ENCODE measurements at regions not wholly inside any gene's neighbourhood (a gene's known extent, or its start where the extent isn't known, plus 50 kb on each side); places are given as distances from the start of the nearest gene placed in this dataset.

DNA sequence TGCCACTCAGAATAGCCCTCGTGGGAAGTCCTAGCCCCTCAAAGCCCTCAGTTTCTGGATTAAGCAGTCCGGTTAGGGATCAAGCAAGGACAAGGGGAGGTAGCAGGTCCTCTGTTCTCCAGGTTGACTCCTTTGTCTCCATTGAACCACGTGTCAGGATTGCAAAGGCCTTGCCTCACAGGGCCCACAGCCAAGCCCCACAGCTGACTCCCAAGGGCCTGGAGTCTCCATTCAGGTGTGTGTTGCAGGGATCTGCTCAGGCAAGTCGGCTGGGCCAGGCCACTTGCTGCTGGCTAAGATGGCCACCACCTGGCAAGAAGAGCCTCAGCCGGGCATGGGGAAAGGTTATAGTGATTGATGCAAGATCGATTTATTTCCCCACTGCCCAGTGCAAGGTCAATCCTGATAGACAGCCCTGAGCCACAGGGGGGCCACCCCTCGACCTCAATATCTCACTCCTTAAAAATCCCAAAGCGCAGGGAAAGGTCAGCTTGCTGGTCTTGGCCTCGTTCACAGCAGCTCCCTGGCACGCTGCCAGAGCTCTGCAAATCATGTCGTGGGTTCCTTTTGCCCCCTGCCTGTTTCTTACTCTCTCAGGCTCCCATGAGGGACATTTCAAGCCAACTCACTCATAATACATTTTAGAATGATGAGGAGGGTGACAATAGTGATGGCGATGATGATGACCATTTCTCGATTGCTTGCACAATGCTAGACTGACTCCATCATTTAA, 75.9 kb downstream of the EDN3 start:
- DNase-seq (ENCODE audit: low read depth), result no peak

DNA sequence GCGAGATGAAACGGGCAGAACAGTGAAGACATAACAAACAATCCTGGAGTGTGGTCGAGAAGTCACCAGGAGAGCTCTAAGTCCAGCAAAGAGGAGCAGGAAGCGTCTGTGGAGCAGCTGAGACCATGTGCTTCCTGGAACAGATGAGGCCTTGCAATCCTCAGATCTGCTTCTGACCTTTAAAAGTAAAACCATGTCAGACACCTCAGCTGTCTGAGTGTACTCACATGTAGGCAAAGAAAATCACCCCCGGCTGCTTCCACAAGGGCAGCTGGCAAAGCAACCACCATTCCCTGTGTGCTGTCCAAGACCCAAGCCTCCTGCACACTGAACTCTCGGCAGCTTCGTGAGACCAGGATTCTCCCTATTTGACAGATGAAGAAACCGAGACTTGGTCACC, 76.6 kb downstream of the EDN3 start:
- DNase-seq (ENCODE audit: low read depth), result no peak

DNA sequence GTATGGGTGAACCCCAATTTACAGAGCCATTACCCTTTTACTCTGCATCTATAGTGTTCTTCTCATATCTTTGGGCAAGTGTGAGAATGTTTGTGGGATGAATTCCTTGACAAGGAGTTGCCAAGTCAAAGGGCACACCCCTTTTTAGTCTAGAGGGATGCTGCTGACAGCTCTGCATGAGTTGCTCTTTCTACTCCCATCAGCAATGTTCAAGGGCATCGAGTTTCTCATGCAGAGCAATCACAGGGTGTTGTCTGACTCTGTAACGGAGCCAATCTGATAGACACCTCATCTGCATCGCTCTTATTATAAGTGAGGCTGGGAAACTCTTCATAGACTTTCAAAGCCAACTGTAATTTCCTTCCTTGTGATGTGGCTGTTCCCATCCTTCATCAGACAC, 77.4 kb downstream of the EDN3 start:
- DNase-seq (ENCODE audit: low read depth), result no peak

DNA sequence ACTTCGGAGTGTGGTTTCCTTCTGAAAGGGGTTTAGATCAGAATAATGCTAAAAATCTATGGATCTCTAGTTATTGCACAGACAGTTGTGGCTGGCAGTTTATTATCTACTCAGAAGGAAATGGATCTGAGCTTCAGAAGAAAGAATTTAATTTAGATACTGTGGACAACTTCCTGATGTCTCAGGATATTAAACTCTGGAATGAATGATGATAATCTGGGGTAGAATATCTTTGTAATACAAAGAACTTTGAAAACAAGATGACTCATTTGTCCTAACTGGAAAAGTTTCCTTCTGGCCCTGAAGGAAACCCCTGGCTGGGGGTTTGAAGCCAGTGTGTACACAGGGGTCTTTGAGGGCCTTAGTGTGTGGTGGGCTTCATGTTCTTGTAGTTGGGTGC, 78.0 kb downstream of the EDN3 start:
- no peak for DNase-seq (ENCODE audit: low read depth)

DNA sequence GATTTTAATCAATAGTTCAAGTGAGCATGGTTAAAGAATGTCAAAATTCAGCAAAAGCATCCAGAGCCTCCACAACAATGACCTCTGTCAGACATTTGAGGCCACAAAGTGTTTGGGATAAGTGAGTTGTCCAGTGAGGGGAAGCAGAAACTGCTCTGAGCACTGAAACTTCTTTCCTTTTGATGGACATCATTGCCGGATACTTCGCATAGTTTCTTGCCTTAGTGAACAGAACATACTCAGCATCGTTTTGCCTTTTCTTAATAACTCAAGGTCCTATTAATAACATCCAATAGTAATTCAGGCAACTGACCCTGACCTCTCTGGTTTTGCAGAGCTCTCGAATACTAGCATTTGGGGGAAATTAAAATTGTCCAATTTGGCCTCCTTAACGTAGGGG, 78.6 kb downstream of the EDN3 start:
- DNase-seq (ENCODE audit: low read depth), result no peak

DNA sequence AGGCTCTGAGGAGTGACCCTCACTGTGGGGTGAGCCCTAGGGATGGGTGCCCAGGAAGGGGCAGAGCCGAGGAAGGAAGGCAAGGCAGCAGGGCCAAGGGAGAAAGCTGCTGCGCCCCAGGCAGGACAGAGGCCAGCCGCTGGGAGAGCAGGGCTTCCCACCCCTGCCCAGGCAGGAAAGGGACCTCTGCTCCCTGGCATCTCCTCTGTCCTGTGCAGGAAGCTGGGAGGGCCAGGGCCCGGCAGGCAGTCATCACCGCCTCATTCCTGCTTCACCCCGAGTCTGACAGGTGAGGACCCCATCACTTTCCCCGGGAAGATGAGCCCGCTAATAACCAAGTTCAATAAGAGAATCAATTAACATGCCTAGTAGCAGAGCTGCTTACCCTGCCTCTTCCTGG, 81.3 kb downstream of the EDN3 start:
- no peak for DNase-seq (ENCODE audit: low read depth)

DNA sequence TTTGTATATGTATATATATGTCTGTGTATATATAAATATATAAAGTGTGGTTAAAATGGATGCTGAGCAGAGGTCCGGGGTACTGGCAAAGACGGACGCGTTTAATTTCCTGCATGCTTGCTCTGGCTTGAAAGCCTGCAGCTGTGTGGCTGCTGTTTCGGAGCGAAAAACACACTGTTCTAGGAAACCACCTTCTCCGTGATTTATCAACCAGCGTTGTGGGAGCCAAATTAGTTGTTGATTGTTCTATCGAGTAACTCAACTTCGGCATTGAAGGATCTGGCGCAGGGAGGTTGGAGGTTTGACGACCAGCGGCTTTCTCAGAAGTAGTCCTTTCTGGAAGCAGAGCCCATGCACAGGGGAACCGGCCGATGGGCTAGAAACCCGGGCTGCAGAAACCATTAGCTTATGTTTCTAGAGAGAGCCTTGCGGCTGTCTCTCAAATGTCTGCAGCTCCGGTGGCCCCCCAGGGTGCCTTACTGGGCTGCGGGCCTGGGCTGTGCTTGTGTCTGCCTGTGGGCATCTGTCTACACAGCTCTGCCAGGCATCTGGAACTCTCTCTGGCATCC, 81.8 kb downstream of the EDN3 start:
- DNase-seq (ENCODE audit: low read depth), result no peak

DNA sequence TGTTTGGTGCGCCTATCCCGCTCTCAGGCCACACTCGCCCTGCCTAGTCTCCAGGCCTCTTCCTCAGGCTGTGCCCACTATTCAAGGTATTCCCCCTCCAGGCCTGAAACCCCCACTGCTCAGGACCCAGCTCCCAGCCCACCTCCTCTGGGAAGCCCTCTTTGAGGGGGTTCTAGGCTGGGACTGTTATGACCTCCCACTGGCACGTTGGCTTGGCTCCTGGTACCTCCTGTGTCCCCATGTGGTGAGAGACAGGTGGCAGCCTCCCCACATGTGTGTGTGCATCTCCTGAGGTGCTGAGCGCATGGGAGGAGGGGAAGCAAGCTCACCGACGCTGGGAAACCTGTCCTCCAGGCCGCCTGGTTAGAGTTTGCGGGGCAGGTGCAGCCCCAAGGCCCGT, 82.5 kb downstream of the EDN3 start:
- no peak for DNase-seq (ENCODE audit: low read depth)

DNA sequence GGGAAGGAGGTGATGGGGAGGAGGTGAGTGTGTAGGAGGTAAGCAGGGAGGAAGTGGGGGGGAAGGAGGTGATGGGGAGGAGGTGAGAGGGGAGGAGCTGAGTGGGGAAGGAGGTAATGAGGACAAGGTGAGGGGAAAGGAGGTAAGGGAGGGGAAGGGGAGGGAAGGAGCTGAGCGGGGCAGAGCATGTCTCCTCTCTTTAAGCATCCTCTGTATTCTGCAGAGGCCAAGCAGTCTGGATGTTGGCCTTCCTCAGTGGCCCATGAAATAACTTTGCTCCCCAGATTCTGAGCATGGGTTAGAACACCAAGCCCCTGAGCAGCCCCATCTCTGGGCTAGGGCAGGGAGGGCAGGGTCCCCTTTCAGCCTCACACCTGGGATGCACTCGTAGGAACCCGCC, 84.6 kb downstream of the EDN3 start:
- DNase-seq (ENCODE audit: low read depth), result no peak

DNA sequence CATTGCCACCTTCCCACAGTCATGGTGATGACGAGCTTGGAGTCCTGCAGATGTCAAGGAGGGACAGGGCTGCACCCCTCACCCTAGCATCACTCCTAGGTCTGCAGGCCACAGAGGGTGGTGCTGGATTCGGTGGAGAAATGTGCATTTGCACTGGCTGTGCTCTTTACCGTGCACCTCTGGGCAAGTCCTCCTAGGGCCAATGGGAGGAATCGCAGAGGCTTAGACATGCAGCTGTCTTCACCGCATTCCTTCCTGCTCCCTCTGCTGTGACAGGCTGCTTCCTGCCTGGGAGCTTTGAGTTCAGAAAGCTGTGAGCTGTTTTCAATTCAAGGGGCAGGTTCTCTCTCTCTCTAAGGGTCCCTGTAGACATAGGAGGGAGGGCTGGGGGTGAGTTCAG, 85.1 kb downstream of the EDN3 start:
- no peak for DNase-seq (ENCODE audit: low read depth)

DNA sequence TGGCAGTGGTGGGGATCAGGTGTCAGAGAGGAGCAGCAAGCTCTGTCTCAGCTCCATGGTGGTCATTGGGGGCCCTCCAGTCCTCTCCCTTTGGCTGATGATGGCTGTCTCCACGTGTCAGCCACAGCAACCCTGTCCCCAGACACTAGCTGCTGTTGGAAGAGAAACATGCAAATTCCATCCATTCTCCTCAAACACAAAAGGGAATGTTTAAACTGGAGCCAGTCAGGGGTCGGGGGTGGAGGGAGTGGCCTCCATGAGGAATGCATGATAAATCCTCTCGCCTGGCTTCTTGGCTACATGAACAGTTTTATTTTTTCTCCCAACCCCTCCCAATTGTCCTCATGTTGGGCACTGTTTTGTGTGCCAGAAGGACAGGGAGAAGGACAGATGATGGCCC, 86.4 kb downstream of the EDN3 start:
- no peak for DNase-seq (ENCODE audit: low read depth)

DNA sequence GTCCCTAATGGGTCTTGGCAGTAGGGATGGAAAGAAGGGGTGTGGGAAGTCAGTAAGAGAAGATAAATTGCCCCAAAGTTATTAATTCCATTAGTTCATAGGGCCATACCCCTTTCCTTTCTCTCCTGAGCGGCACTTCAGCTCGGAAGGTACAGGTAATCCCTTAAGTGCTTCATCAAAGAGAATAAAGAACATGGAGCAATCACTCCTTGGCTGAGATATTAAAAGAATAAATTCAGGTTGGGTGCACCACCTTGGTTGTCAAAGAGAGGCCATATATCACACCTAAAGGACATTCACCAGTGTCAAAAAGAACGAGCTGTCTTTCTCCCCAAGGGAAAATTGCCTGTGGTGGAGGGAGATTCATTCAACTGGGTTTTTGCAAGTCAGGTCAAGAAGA, 87.5 kb downstream of the EDN3 start:
- no peak for DNase-seq (ENCODE audit: low read depth)

DNA sequence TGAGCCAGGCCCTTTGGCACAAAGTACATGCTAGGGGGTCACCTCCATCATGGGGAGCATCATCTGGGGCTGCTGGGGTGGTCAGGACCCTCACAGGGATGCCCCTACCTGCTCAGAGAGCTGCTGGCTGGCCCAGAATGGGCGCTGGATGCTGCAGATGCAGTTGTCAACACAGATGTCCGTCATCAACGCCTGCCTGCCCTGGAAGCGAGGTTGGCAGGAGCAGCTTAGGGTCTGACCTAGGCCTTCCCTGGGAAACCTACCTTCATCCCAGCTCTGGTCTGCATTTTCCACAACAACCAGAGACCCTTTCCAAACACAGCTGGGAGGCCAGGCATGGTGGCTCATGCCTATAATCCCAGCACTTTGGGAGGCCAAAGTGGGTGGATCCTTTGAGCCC, 88.0 kb downstream of the EDN3 start:
- DNase-seq (ENCODE audit: low read depth), result no peak

DNA sequence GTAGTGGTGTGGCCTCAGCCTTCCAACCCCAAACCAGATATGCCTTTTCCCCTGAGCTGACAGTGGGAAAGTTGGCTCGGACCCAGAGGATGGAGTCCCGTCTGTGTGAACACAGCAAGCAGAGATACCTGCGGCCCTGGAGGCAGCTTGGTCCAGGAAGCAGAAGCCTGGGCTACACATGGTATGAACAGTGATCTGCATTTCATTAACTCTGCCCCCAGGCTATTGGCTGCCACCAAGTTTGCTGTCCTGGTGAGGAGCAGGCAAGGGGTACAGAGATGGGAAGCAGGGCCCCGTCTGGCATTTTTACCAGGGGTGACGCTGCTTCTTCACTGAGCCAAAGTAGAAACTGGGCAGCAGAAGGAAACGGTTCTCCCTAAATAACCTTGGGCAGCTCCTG, 90.0 kb downstream of the EDN3 start:
- DNase-seq (ENCODE audit: low read depth), result no peak

DNA sequence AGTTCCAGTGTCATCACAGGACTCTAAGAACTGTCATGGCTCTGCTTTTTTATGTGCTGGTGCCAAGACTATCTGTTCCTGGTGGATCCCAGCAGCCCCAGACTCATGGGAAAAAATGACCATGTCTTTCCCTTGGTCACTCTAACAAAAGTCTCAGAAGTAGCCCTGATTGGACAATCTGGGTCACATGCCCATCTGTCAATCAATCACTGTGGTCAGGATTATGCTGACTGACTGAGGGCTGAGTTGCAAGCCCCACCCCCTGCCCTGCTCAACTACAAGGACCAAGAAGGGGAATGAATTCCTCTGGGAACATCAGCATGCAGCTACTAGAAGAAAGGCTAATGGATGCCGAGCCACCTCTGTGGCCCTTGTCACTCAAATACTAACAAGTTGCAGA, 91.6 kb downstream of the EDN3 start:
- DNase-seq (ENCODE audit: low read depth), result no peak

DNA sequence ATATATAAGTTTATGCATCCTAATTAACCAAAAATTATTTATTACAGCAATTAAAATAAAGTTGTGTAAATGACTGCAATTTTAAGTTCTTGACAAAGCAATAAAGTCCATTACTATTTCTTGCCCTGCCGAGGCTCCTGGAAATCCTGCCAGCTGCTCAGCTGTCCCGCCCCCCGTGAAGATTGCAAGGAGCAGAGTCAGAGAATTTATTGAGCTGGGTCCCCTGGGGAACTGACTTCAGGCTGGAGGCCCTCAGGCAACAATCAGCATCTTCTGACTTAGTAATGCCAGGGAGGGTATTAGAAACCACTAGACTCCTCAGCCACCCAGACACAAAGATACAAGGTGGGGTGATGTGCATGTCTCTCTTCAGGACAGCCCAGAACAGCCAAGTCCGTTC, 92.3 kb downstream of the EDN3 start:
- no peak for DNase-seq (ENCODE audit: low read depth)

DNA sequence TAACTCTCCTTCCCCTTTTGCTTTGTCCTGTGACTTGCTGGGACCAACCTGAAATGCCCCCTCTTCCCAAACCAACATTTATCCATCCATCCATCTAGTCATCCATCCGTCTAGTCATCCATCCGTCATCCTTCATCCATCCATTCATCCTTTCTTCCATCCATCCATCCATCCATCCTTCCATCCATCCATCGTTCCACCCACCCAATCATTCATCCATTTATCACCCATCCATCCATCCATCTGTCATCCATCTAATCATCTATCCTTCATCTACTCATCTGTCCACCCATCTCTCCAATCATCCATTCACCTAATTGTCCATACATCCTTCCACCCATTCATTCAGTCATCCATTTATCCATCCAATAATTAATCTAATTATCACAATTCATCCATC, 92.7 kb downstream of the EDN3 start:
- DNase-seq (ENCODE audit: low read depth), result no peak

DNA sequence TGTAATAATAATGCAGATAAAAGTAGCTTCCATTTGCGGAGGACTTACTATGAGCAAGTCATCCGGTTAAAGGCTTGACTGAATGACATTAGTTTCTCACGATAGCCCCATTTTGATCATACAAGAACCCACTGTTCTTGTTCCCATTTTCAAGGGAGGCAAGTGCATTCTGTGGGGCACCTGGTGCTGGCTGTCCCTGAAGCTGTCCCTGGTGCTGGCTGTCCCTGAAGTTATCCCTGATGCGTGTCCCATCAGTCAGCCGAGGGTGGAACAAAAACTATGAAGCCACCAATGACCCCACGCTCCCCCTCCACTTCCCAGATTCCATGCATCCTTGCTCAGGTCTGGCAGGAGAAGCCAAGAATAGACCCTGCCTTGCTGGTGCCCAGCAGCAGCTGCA, 95.3 kb downstream of the EDN3 start:
- DNase-seq (ENCODE audit: low read depth), result no peak

DNA sequence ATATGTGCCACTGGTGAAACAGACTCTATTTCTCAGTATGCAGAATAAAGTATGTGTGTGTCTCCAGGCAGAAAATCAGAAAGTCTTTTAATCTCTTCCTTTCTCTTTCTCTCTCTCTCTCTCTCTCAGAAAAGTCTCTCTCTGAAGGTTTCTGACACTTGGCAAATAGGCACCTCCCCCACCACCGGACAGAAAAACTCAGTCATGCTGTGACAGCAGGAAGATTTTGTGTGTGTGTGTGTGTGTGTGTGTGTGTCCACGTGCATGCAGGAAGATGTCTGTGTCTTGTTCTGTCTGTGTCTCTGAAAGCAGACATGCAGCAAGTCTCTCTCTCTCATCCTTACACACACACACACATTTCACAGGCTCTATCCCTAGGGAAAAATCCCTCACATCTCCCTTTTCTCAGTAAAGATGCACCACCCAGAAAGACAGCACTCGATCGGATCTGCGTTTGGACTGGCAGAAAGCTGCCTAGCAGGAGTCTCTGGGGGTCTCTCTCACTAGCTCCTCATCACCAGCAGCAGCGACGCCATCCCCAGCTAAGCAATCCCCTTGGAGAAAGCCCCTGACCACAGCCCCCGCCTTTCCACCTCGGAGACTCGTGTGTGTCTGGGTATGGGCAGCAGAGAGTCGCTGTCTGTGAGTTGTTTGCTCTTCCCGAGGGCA, 98.3 kb downstream of the EDN3 start:
- DNase-seq (ENCODE audit: low read depth), result no peak

DNA sequence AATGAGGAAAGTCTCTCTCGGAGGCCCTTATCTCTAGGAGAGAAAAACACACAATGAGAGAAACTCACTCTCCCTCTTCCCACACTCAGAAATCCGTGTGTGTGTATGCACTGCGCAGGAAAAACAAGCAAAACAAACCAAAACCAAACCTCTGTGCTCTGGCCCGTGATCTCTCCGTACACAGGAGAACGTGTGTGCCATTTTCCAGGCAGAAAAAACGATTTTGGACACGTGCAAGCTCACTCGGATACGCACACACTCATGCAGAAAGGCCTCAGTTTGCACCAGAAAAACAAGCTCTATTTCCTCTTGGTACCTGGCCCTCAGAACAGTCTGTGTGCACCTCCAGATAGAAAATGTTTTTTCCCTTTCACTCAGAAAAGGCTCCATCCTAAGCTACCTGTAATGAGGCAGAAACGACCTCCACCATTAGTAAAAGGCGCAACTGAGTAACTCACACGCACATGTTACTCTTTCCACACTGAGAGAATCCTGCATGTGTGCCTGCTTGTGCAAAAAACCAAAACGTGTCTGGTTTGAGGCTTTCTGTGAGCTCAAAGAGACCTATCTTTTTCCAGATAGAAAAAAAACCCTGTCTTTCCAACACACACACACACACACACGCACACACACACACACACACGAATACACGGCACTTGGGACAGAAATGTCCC, 99.2 kb downstream of the EDN3 start:
- no peak for DNase-seq (ENCODE audit: low read depth)

DNA sequence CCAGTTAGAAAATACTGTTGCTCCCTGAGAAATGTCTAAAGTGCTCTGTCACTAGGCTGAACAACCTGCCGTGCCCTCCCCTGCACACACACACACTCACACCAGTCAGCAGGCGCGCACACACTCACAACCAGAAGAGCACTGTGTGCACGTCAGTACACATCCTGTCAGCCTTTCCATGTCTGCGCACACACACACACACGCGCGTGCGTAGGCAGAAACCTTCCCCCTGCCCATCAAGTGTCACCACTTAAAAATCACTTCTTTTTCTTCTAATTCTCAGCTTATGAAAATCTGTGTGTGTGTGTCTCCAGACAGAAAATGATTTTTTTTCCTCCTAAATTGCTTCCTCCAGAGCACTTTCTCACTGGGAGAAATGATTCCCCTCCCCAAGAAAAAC, 100.3 kb downstream of the EDN3 start:
- no peak for DNase-seq (ENCODE audit: low read depth)

DNA sequence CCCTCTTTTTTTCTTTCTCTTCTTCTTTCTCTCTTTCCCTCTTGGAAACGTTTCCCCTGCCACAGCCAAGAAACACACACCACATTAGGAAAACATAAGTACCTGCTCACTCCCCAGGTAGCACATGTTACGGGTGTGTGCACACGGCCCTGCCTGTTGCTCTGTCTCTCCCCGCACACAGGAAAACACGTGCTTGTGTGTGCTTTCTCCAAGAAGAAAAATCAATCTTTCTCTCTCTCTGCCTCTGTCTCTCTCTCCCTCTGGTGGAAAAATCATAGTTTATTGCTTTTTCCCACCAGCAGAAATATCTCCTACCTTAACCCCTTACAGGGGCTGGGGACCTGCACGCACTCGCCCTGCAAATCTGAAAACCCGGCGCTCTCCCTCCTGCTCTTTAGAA, 102.3 kb downstream of the EDN3 start:
- DNase-seq (ENCODE audit: low read depth), result no peak

DNA sequence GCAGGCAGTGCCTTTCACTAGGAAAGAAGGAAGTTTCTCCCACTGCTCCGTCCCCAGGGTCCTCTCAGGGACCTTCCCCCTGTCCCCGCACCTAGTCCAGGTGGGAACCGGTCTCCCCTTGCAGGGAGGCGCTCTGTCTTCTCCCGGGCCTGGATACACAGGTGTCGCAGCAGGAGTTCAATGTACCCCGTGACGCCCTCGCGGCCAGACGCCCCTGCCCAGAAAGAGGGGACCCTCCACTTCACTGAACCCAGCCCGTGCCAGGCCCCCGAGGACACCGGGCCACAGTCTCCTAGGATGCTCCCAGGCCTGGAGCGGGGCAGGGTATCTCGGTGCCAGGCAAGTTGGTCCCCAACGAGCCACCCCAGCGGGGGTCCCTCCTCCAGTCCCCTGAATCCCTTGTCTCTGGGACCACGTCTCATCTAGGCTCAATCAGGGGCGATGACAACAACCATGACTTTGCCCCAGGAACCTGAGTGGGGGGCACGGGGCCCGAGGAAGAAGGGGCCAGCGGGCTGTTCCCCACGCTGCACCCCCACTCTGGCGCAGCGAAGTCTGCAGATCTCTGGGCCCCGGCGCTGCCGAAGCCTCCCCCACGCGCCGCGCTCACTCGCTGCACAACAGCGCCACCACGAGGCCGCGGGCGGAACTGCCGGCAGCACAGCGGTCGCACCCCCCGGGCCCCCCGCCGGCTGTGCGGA, 103.0 kb downstream of the EDN3 start:
- peak; percentile 61 for DNase-seq (ENCODE audit: low read depth)

Data from stimulated activated CD8-positive, alpha-beta memory T cell treated with anti-CD3 and anti-CD28 coated beads, Interleukin-7, amount 100 ng/mL, for 24 hours (primary cell).